ENCODE measurements at regions not wholly inside any gene's neighbourhood (a gene's known extent, or its start where the extent isn't known, plus 50 kb on each side); places are given as distances from the start of the nearest gene placed in this dataset.

DNA sequence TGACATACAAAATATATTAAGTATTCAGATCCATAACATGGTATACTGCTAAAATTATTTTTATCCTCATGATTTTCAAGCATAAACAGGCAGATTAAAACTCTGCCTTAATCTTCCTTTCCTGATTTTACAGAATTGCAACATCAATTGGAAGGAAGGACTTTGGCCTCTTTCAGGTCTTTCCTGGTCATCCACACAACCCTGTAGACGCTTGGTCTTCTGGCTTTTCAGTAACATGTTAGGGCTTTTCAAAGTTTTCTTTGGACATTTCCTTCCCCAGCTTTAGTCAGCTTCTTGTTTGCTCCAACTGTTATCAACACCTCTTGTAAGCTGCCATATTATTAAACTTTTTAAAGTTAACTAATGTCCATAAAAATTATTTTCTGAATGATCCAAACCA lies 1364.9 kb upstream of the NRXN1 start:
- TF ChIP-seq, protein P1, sequence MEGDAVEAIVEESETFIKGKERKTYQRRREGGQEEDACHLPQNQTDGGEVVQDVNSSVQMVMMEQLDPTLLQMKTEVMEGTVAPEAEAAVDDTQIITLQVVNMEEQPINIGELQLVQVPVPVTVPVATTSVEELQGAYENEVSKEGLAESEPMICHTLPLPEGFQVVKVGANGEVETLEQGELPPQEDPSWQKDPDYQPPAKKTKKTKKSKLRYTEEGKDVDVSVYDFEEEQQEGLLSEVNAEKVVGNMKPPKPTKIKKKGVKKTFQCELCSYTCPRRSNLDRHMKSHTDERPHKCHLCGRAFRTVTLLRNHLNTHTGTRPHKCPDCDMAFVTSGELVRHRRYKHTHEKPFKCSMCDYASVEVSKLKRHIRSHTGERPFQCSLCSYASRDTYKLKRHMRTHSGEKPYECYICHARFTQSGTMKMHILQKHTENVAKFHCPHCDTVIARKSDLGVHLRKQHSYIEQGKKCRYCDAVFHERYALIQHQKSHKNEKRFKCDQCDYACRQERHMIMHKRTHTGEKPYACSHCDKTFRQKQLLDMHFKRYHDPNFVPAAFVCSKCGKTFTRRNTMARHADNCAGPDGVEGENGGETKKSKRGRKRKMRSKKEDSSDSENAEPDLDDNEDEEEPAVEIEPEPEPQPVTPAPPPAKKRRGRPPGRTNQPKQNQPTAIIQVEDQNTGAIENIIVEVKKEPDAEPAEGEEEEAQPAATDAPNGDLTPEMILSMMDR (IDR thresholded peaks at IDR 0.05) = no peak
- no peak for TF ChIP-seq POLR2A (IDR thresholded peaks at IDR 0.05)
